Testis (tissue), 2 donors: ENCODE measurements at regions not wholly inside any gene's neighbourhood (a gene's known extent, or its start where the extent isn't known, plus 50 kb on each side); places are given as distances from the start of the nearest gene placed in this dataset.

Experiments
- DNase-seq: peaks from one replicate; pipeline ENCODE4 v3.0.0-alpha.2; 2019
- H3K27ac ChIP-seq, 2 donors: fragments of 200-600 bp; sonication (generic); one replicate each; pipeline ENCODE4 v1.5.1; 2019
- H3K27me3 ChIP-seq: fragments of 200-600 bp; sonication (generic); one replicate; pipeline ENCODE4 v1.5.1; 2019
- H3K36me3 ChIP-seq: fragments of 200-600 bp; sonication (generic); one replicate; pipeline ENCODE4 v1.5.1; 2017; ENCODE audit warnings: low read depth; ENCODE audit errors: missing control alignments
- H3K4me1 ChIP-seq: fragments of 200-600 bp; sonication (generic); one replicate; pipeline ENCODE4 v1.5.1; 2019
- H3K4me3 ChIP-seq, 2 donors: fragments of 200-600 bp; sonication (generic); one replicate each; pipeline ENCODE4 v1.5.1; 2017 to 2019
- H3K9me3 ChIP-seq: fragments of 200-600 bp; sonication (generic); one replicate; pipeline ENCODE4 v1.5.1; 2017
- POLR2A ChIP-seq: fragments of 450-650 bp; IDR thresholded peaks from one replicate; pipeline ENCODE4 v1.6.1; 2017; ENCODE audit warnings: antibody characterized with exemption, mild to moderate bottlenecking, moderate library complexity
- WGBS, 2 donors: methylation state at CpG; one replicate each; pipeline ENCODE4 v1.1.5; 2018; 5-methylcytosine and 5-hydroxymethylcytosine counted together
- intact Hi-C: fragments of 100-400 bp; cut with DNase I; formaldehyde crosslinking; loops from one replicate; pipeline ENCODE4 v1.15.1; 2023; ENCODE audit warnings: low total_unique reads
- TF ChIP-seq, protein P1 (sequence below), 3 experiments: fragments of 450-650 bp in 2 of 3; fragments of 200-600 bp in 1 of 3; sonication (generic) in 1 of 3; IDR thresholded peaks; one replicate each; pipeline ENCODE4 v1.5.1; 2016 to 2019; ENCODE audit warnings: antibody characterized with exemption in 3 of 3, mild to moderate bottlenecking in 2 of 3, moderate library complexity in 1 of 3

DNA sequence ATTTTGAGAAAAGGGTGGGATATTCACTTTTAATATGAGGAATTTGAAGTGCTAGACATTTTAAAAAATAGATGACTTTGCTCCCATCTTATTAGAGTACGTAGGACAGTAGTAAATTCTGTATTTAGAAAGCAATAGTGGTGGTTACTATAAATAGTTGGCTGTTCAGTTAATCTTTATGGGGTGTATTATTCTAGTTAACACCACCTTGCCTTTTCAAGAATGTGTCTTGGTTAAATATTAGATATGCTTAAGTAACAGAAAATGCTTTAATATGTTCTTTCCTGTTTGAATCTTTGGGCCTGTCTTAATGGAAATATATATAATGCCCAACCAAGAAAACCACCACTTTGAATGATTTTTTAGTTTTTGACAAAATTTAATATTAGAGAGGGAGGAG lies 608.7 kb upstream of the FAM174A start:
- TF ChIP-seq, protein P1, sequence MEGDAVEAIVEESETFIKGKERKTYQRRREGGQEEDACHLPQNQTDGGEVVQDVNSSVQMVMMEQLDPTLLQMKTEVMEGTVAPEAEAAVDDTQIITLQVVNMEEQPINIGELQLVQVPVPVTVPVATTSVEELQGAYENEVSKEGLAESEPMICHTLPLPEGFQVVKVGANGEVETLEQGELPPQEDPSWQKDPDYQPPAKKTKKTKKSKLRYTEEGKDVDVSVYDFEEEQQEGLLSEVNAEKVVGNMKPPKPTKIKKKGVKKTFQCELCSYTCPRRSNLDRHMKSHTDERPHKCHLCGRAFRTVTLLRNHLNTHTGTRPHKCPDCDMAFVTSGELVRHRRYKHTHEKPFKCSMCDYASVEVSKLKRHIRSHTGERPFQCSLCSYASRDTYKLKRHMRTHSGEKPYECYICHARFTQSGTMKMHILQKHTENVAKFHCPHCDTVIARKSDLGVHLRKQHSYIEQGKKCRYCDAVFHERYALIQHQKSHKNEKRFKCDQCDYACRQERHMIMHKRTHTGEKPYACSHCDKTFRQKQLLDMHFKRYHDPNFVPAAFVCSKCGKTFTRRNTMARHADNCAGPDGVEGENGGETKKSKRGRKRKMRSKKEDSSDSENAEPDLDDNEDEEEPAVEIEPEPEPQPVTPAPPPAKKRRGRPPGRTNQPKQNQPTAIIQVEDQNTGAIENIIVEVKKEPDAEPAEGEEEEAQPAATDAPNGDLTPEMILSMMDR (IDR thresholded peaks at IDR 0.05): no peak
- no peak for TF ChIP-seq POLR2A
- 78 to 82% methylated on average over 1 of the region's 1 CpG for WGBS, 2 donors
- intact Hi-C loops: no loop called here
- Histone ChIP-seq H3K9me3 (no peaks in the 10 kb centered on the region), H3K4me3 (no peak overlapping the region), H3K27me3 (no peaks in the 10 kb centered on the region), H3K27ac (no peak overlapping the region), H3K36me3 (no peaks in the 10 kb centered on the region), H3K4me1 (no peaks in the 10 kb centered on the region)
- DNase-seq: no peak

DNA sequence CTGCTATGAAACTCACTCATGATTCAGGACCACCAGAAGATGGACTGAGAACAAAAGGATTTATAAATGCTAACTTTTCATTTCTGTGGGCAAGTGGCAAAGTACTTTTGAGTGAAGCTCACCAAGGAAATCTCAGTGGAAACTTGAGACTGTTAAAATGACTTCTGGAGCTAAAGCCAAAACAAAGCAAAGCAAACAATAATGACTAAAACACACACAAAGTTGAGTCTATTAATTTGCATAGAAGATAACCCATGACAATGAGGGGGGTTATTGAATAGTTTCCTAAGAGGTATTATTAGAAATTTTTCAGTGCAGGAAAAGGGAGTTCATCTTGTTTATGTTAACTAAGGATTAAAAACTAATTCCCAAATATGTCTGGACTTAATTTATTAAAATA lies 612.8 kb upstream of the FAM174A start:
- no peaks in the 10 kb centered on the region for H3K9me3 ChIP-seq
- H3K4me3 ChIP-seq: no peak overlapping the region
- H3K36me3 ChIP-seq: no peaks in the 10 kb centered on the region
- DNase-seq: no peak
- no peaks in the 10 kb centered on the region for H3K27me3 ChIP-seq
- TF ChIP-seq, protein P1 (IDR thresholded peaks at IDR 0.05): no peak
- no peak for TF ChIP-seq POLR2A
- H3K4me1 ChIP-seq: no peaks in the 10 kb centered on the region
- no peak overlapping the region for H3K27ac ChIP-seq
- intact Hi-C loops: no loop called here

DNA sequence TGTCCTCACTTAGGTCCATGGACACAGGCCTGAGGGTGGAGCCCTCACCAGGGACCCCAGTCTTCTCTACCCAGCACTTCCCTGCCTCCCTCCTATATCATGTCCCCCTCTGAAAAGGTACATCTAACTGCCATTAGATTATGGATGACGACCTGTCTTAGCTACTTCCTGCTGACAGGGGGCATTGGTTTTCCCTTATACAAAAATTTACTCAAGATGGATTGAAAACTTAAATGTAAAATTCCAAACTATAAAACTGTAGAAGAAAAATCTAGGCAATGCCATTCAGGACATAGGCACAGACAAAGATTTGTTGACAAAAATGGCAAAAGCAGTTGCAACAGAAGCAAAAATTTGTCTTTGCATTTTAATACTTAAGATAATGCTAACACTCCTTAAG lies 623.2 kb upstream of the FAM174A start:
- WGBS, 2 donors: 63 to 72% methylated on average over 1 of the region's 1 CpG

DNA sequence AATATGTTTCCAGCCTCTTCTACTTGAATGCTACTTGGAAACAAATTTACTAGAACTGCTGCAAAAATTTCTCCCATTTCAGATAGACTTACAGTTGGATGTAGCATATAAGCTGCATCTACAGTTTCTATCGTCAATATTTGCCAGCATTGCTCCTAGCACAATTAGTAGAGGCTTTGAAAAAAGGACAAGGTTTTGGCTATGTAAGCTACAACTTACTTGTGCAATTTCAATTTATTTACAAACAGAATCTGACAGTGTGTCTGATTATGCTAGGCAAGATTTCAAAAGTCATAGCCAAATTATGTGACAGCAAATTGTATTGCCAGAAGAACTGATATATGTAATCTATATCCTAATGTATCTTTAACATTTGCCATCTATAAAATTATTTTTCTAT lies 628.4 kb upstream of the FAM174A start:
- Histone ChIP-seq H3K27me3 (no peaks in the 10 kb centered on the region), H3K4me3 (no peak overlapping the region), H3K4me1 (no peaks in the 10 kb centered on the region), H3K36me3 (no peaks in the 10 kb centered on the region), H3K27ac (no peak overlapping the region), H3K9me3 (no peaks in the 10 kb centered on the region)
- DNase-seq: no peak
- TF ChIP-seq, protein P1 (IDR thresholded peaks at IDR 0.05): no peak
- TF ChIP-seq POLR2A: no peak
- intact Hi-C loops: no loop called here
- WGBS, 2 donors: 90 to 100% methylated on average over 1 of the region's 1 CpG

More for the DNA sequence above, 623.2 kb upstream of the FAM174A start:
- no peak for DNase-seq
- TF ChIP-seq POLR2A: no peak
- TF ChIP-seq, protein P1 (IDR thresholded peaks at IDR 0.05): no peak
- no peak overlapping the region for H3K4me3 ChIP-seq
- no peaks in the 10 kb centered on the region for H3K27me3 ChIP-seq
- intact Hi-C loops: no loop called here
- no peaks in the 10 kb centered on the region for H3K4me1 ChIP-seq
- H3K9me3 ChIP-seq: no peaks in the 10 kb centered on the region
- no peaks in the 10 kb centered on the region for H3K36me3 ChIP-seq
- no peak overlapping the region for H3K27ac ChIP-seq

DNA sequence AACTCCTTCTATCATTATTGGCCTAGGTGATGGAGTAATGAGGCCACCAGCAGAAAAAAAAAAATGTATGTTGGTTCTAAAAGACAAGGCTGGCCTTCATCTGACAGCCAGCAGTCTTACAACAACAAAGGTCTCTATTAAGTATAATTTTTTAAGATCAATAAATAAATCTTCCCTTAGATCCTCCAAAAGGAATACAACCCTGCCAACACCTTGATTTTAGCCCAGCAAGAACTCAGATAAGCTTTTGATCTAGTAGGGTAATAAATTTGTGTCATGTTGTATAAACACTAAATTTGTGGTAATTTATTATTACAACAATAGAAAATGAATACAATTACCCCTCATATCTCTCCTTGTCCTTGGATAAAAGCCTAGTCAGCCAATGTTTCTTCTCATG lies 633.2 kb upstream of the FAM174A start:
- no peak for TF ChIP-seq POLR2A
- TF ChIP-seq, protein P1 (IDR thresholded peaks at IDR 0.05): no peak
- no peaks in the 10 kb centered on the region for H3K27me3 ChIP-seq
- DNase-seq: no peak
- no peak overlapping the region for H3K27ac ChIP-seq
- no peak overlapping the region for H3K4me3 ChIP-seq
- intact Hi-C loops: no loop called here
- no peaks in the 10 kb centered on the region for H3K36me3 ChIP-seq
- H3K9me3 ChIP-seq: no peaks in the 10 kb centered on the region
- no peaks in the 10 kb centered on the region for H3K4me1 ChIP-seq
